ENCODE measurements at regions not wholly inside any gene's neighbourhood (a gene's known extent, or its start where the extent isn't known, plus 50 kb on each side); places are given as distances from the start of the nearest gene placed in this dataset.

GRCh38 chr11:34830648-34831047 lies 85.5 kb downstream of the APIP start:
- Histone ChIP-seq H3K4me2 (ENCODE audit: extremely low read depth, insufficient read depth, low read length) (no peak overlapping the region), H3K9ac (ENCODE audit: insufficient read depth, low read length) (no peak overlapping the region), H2AFZ (ENCODE audit: low read length) (no peak overlapping the region), H3K79me2 (ENCODE audit: control insufficient read depth, insufficient read depth, low read length) (no peaks in the 10 kb centered on the region), H3K27me3 (ENCODE audit: control insufficient read depth, insufficient read depth, low read length) (no peaks in the 10 kb centered on the region), H3K27ac (ENCODE audit: insufficient read depth, low read length) (no peak overlapping the region), H3K4me3 (replicated peaks in 1 of 4; ENCODE audit: control extremely low read depth in 1 of 4, insufficient read depth in 1 of 4, low read depth in 3 of 4, low read length in 4 of 4) (no peak overlapping the region), H3K36me3 (ENCODE audit: control insufficient read depth, insufficient read depth, low read length) (no peaks in the 10 kb centered on the region), H4K20me1 (ENCODE audit: control insufficient read depth, extremely low read depth, insufficient read depth, low read length) (no peaks in the 10 kb centered on the region), H3K4me1 (ENCODE audit: control insufficient read depth, extremely low read depth, insufficient read depth, low read length) (no peaks in the 10 kb centered on the region), H3K9me3 (ENCODE audit: control insufficient read depth, insufficient read depth, low read depth, low read length) (no peaks in the 10 kb centered on the region)
- peak; percentile 21 to 27 for DNase-seq (ENCODE audit: low read depth in 2 of 2)
- no peak for TF ChIP-seq CTCF (conservative IDR thresholded peaks at IDR 0.05 in 1 of 2, IDR thresholded peaks at IDR 0.05 in 1 of 2; ENCODE audit: low read depth in 1 of 2, low read length in 2 of 2)
- no peak for TF ChIP-seq EZH2 (IDR thresholded peaks at IDR 0.05; ENCODE audit: low read length, missing control alignments)

- H4K20me1 ChIP-seq (ENCODE audit: control insufficient read depth, extremely low read depth, insufficient read depth, low read length) = no peaks in the 10 kb centered on the region
Measured at GRCh38 chr11:34830035-34830434, 86.1 kb downstream of the APIP start.

GRCh38 chr11:34827228-34827627 lies 89.0 kb downstream of the APIP start:
- H3K4me1 ChIP-seq (ENCODE audit: control insufficient read depth, extremely low read depth, insufficient read depth, low read length) = no peaks in the 10 kb centered on the region
- H3K4me3 ChIP-seq (replicated peaks in 1 of 4; ENCODE audit: control extremely low read depth in 1 of 4, insufficient read depth in 1 of 4, low read depth in 3 of 4, low read length in 4 of 4) = no peak overlapping the region
- no peak overlapping the region for H3K9ac ChIP-seq (ENCODE audit: insufficient read depth, low read length)
- H3K9me3 ChIP-seq (ENCODE audit: control insufficient read depth, insufficient read depth, low read depth, low read length) = no peaks in the 10 kb centered on the region
- H3K4me2 ChIP-seq (ENCODE audit: extremely low read depth, insufficient read depth, low read length) = no peak overlapping the region
- no peak for TF ChIP-seq CTCF (conservative IDR thresholded peaks at IDR 0.05 in 1 of 2, IDR thresholded peaks at IDR 0.05 in 1 of 2; ENCODE audit: low read depth in 1 of 2, low read length in 2 of 2)
- TF ChIP-seq EZH2 (IDR thresholded peaks at IDR 0.05; ENCODE audit: low read length, missing control alignments) = no peak
- H4K20me1 ChIP-seq (ENCODE audit: control insufficient read depth, extremely low read depth, insufficient read depth, low read length) = no peaks in the 10 kb centered on the region
- H2AFZ ChIP-seq (ENCODE audit: low read length) = no peak overlapping the region
- DNase-seq (ENCODE audit: low read depth in 2 of 2) = peak in 1 of 2 donors; percentile 5
- no peak overlapping the region for H3K27ac ChIP-seq (ENCODE audit: insufficient read depth, low read length)
- no peaks in the 10 kb centered on the region for H3K36me3 ChIP-seq (ENCODE audit: control insufficient read depth, insufficient read depth, low read length)
- H3K79me2 ChIP-seq (ENCODE audit: control insufficient read depth, insufficient read depth, low read length) = no peaks in the 10 kb centered on the region
- no peaks in the 10 kb centered on the region for H3K27me3 ChIP-seq (ENCODE audit: control insufficient read depth, insufficient read depth, low read length)

More at GRCh38 chr11:34830035-34830434, 86.1 kb downstream of the APIP start:
- no peak overlapping the region for H3K9ac ChIP-seq (ENCODE audit: insufficient read depth, low read length)
- no peak overlapping the region for H3K4me2 ChIP-seq (ENCODE audit: extremely low read depth, insufficient read depth, low read length)
- no peaks in the 10 kb centered on the region for H3K79me2 ChIP-seq (ENCODE audit: control insufficient read depth, insufficient read depth, low read length)
- no peaks in the 10 kb centered on the region for H3K27me3 ChIP-seq (ENCODE audit: control insufficient read depth, insufficient read depth, low read length)
- no peak for TF ChIP-seq EZH2 (IDR thresholded peaks at IDR 0.05; ENCODE audit: low read length, missing control alignments)
- TF ChIP-seq CTCF (conservative IDR thresholded peaks at IDR 0.05 in 1 of 2, IDR thresholded peaks at IDR 0.05 in 1 of 2; ENCODE audit: low read depth in 1 of 2, low read length in 2 of 2) = no peak
- H3K27ac ChIP-seq (ENCODE audit: insufficient read depth, low read length) = no peak overlapping the region
- no peak overlapping the region for H3K4me3 ChIP-seq (replicated peaks in 1 of 4; ENCODE audit: control extremely low read depth in 1 of 4, insufficient read depth in 1 of 4, low read depth in 3 of 4, low read length in 4 of 4)
- DNase-seq (ENCODE audit: low read depth in 2 of 2) = no peak
- no peak overlapping the region for H2AFZ ChIP-seq (ENCODE audit: low read length)
- H3K9me3 ChIP-seq (ENCODE audit: control insufficient read depth, insufficient read depth, low read depth, low read length) = no peaks in the 10 kb centered on the region
- no peaks in the 10 kb centered on the region for H3K36me3 ChIP-seq (ENCODE audit: control insufficient read depth, insufficient read depth, low read length)
- H3K4me1 ChIP-seq (ENCODE audit: control insufficient read depth, extremely low read depth, insufficient read depth, low read length) = no peaks in the 10 kb centered on the region
